ENCODE measurements at regions not wholly inside any gene's neighbourhood (a gene's known extent, or its start where the extent isn't known, plus 50 kb on each side); places are given as distances from the start of the nearest gene placed in this dataset.
"Not testable (repeated sequence)": the region's sequence is repeated elsewhere in the genome, so short reads cannot be mapped to it uniquely, and the experiment has no call there.

DNA sequence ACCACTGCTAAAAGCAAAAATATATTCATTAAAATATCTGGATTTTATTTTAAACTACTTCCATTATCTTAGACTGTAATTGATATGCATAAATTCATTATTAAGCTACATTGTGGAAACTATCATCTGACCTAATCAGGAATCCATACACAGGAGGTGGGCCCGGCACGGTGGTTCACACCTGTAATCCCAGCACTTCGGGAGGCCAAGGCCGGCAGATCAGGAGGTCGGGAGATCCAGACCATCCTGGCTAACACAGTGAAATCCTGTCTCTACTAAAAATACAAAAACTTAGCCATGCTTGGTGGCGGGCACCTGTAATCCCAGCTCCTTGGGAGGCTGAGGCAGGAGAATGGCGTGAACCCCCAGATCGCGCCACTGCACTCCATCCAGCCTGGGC, 148.7 kb upstream of the FAT4 start:
- intact Hi-C loops (cut with DNase I); ATAC-seq (ENCODE audit: poor library complexity); DNase-seq: not testable (repeated sequence)

DNA sequence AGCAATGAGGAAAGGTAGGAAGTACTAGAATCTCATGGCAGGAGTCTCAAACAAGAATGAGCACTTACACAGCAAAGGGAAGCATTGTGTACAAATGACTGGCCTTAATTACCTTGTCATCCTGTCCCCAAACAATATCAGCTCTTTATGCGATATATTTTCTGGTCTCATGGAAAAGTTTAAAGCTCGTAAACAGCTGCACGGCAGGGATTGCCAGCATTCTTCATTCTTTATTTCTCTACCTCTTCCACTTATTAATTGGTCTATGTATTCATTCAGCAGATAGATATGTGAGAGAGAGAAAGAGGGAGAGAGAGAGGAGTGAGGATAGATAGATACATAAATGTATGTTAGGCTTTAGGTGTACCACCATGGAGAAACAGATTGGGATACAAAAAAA, 155.8 kb upstream of the FAT4 start:
- DNase-seq, result no peak
- ATAC-seq (ENCODE audit: poor library complexity), result no peak
- intact Hi-C loops (cut with DNase I), result no loop called here

DNA sequence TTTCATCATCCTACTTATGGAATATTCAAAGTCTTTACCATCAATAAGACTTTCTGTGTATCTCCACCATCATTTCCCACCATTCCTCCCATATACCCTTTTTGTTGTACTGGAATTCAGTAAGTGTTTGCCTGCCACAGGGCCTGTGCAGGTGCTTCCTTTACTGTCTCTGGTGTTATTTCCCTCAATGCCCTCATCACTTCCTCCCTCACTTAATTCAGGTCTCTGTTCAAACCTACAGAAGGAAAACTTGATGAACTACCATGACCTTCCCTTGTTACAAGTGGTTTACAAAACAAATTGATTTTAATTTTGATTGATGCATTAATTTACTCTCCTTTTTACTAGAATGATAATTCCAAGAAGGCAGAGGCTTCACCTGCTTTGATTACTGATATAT, 159.5 kb upstream of the FAT4 start:
- no peak for DNase-seq
- intact Hi-C loops (cut with DNase I), result no loop called here
- ATAC-seq (ENCODE audit: poor library complexity), result no peak

- ATAC-seq (ENCODE audit: poor library complexity) (no peak), DNase-seq (no peak)
- intact Hi-C loops (cut with DNase I), result no loop called here
These were observed 173.7 kb upstream of the FAT4 start for GRCh38 chr4:125140966-125141495.

GRCh38 chr4:125135652-125136051, 179.1 kb upstream of the FAT4 start:
- ATAC-seq (ENCODE audit: poor library complexity), result no peak
- DNase-seq, result no peak
- intact Hi-C loops (cut with DNase I), result no loop called here

DNA sequence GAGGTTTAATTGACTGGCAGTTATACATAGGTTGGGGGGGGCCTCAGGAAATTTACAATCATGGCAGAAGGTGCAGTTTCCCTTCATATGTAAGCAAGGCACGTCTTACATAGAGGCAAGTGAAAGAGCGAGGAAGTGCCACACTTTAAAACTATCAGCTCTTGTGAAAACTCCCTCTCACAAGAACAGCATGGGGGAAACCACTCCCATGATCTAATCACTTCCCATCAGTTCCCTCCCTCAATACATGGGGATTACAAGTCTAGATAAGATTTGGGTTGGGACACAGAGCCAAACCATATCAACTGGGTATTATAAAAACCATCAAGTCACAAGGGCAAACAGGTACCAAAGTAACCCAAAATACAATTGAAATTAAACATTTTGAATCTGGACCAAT, 182.0 kb upstream of the FAT4 start:
- no peak for ATAC-seq (ENCODE audit: poor library complexity)
- DNase-seq, result no peak
- intact Hi-C loops (cut with DNase I), result no loop called here

DNA sequence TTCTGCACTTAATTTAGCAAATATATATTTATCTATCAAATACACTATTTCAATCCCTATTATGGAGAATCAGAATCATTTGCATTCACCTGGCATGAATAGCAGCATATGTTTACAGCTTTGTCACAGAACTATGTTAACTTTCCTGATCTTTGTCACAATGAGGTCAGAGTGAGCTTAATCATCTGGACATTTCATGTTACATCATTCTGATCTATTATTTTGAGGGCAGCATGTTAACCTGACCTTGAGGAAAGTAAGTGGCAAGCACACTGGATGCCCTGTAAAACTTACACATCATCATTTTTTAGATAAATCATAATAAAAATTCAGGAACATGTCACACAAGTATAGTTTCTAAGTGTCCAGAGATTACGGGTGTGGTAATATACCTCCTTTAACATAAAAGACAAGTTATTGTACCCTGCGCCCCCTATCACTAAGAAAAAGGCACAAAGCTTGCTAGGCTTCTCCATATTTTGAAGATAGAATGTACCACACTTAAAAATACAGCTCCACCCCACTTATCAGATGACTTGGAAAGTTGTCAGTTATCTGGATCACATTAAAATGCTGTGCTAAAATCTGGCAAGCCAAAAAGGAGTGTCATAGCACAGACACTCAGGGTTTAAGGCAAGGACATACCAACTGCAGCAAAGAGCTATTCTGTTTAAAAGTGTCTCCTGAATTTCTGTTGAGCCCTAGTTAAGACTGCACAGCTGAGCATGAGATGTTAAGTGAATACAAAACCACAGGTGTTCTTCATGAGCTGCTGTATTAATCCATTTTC, 182.7 kb upstream of the FAT4 start:
- no peak for ATAC-seq (ENCODE audit: poor library complexity)
- DNase-seq, result no peak
- intact Hi-C loops (cut with DNase I), result no loop called here

GRCh38 chr4:125125276-125125675, 189.5 kb upstream of the FAT4 start:
- DNase-seq (no peak), ATAC-seq (ENCODE audit: poor library complexity) (no peak)
- intact Hi-C loops (cut with DNase I), result no loop called here

DNA sequence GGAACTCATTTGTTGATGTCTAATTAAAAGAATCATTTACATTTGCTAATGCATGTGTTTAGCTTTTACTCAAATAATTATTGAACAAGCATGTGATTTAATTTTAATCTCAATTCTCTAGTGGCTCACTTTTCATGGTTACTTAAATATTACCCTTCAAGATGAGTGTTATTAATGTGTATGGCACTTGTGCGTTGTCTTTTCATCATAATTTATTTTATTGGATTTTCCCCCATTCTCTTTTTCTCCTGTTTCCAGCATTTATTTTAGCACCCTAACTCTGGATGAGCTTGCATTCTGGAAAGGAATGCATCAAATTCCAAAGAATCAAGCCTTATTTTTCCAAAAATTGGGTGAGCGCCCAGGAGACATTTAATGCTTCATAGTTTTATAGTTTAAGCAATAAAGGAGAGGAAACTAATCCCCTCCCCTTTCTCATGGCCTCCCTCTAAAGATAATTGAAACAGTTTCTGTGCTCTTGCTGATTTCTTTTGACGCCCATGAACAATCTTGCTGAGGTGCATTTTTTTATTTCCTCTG, 191.1 kb upstream of the FAT4 start:
- no peak for DNase-seq
- ATAC-seq (ENCODE audit: poor library complexity), result no peak
- intact Hi-C loops (cut with DNase I), result no loop called here

- intact Hi-C loops (cut with DNase I), result no loop called here
- ATAC-seq (ENCODE audit: poor library complexity), result no peak
- no peak for DNase-seq
These were observed 193.2 kb upstream of the FAT4 start for GRCh38 chr4:125121581-125121980.

GRCh38 chr4:125116431-125116830, 198.3 kb upstream of the FAT4 start:
- DNase-seq, result no peak
- intact Hi-C loops (cut with DNase I), result no loop called here
- ATAC-seq (ENCODE audit: poor library complexity), result no peak

DNA sequence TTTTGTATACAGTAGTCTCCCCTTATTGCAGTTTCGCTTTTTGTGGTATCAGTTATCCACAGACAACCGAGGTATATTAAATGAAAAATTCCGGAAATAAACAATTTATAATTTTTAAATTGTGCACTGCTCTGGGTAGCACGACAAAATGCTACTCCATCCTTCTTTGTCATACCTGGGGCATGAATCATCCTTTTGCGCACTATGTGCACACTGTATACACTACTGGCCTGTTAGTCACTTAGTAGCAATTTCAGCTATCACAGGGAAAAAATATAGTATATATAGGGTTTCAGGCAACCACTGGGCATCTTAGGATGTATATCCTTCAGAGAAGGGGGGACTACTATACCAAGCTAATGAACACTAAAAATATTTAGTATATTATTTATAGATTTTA, 198.8 kb upstream of the FAT4 start:
- ATAC-seq (ENCODE audit: poor library complexity), result no peak
- intact Hi-C loops (cut with DNase I), result no loop called here

GRCh38 chr4:125115476-125115875, 199.3 kb upstream of the FAT4 start:
- DNase-seq (no peak), ATAC-seq (ENCODE audit: poor library complexity) (no peak)
- intact Hi-C loops (cut with DNase I), result no loop called here

More for the DNA sequence above, 198.8 kb upstream of the FAT4 start:
- no peak for DNase-seq

GRCh38 chr4:125112536-125112935, 202.2 kb upstream of the FAT4 start:
- intact Hi-C loops (cut with DNase I), result no loop called here
- ATAC-seq (ENCODE audit: poor library complexity) (no peak), DNase-seq (no peak)

- no peak for ATAC-seq (ENCODE audit: poor library complexity)
- intact Hi-C loops (cut with DNase I), result no loop called here
These were observed 203.4 kb upstream of the FAT4 start for GRCh38 chr4:125111323-125111722.

GRCh38 chr4:125105561-125105960, 209.2 kb upstream of the FAT4 start:
- DNase-seq (no peak), ATAC-seq (ENCODE audit: poor library complexity) (no peak)
- intact Hi-C loops (cut with DNase I), result no loop called here

More at GRCh38 chr4:125111323-125111722, 203.4 kb upstream of the FAT4 start:
- DNase-seq, result no peak

GRCh38 chr4:125104616-125105015, 210.1 kb upstream of the FAT4 start:
- ATAC-seq (ENCODE audit: poor library complexity), result no peak
- no peak for DNase-seq
- intact Hi-C loops (cut with DNase I), result no loop called here

DNA sequence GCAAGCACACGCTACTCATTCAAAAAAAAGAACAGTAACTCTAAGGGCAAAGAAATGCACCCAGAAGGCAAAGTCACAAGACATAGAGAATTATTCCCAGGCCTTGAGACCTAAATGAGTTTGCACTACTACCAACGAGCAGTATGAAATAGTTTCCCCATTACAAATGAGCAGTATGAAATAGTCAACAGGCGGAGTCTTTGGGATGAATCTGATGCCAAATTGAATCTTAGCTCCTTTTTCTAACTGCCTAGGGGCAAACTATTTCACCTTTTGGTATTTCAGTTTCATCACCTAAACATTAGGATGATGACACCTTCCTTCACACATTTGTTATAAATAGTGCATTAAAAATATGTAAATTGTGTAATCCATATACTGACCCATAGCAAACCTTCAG, 213.0 kb upstream of the FAT4 start:
- intact Hi-C loops (cut with DNase I), result no loop called here
- ATAC-seq (ENCODE audit: poor library complexity) (no peak), DNase-seq (no peak)

GRCh38 chr4:125097729-125098128, 217.0 kb upstream of the FAT4 start:
- ATAC-seq (ENCODE audit: poor library complexity) (no peak), DNase-seq (no peak)
- intact Hi-C loops (cut with DNase I), result no loop called here

DNA sequence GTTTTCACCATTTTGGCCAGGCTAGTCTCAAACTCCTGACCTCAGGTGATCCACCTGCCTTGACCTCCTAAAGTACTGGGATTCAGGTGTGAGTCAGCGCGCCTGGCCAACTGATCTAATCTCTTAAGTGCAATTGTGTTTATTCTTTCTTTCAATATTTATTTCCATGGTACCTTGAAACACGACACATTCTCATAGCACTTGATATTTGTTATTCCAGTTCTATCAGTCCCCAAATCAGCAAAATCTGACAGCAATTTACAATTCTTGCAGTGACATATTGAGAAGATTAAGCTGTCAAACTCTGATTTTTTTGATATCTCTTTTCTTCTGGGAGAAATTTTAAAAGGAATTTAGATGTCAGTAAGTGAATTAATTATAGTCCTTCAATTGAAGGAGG, 218.1 kb upstream of the FAT4 start:
- DNase-seq (no peak), ATAC-seq (ENCODE audit: poor library complexity) (no peak)
- intact Hi-C loops (cut with DNase I), result no loop called here

DNA sequence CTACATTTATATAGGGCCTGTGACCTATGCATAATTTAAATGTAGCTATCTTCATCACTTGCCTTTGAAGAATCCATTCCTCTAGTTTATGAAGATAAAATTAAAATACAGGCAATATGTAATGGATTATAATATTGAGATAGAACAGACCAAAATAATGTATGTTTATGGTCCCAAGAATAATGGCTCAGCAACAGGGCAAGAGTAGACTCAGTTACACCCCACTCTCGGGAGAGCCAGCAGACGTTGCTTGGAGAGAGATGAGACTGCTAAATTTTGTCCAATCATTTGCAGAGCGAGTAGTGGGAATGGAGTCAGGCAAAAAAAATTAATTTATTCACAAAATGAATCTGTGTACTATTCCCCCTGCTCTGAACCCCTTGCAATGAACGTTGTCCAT, 223.2 kb upstream of the FAT4 start:
- no peak for DNase-seq
- no peak for ATAC-seq (ENCODE audit: poor library complexity)
- intact Hi-C loops (cut with DNase I), result no loop called here

All from Right ventricle myocardium superior (tissue), 1 donor.